ENCODE measurements at regions not wholly inside any gene's neighbourhood (a gene's known extent, or its start where the extent isn't known, plus 50 kb on each side); places are given as distances from the start of the nearest gene placed in this dataset.

GRCh38 chr13:40070357-40070756 is 414.9 kb downstream of the COG6 start (continued):
- TF ChIP-seq PRDM10 (tag by site-specific recombination; IDR thresholded peaks at IDR 0.05) (no peak), REST (tag by site-specific recombination; IDR thresholded peaks at IDR 0.05) (no peak), ZNF398 (tag by site-specific recombination; IDR thresholded peaks at IDR 0.05) (no peak), ZNF335 (tag by site-specific recombination; conservative IDR thresholded peaks at IDR 0.05) (no peak), ZBTB1 (tag by site-specific recombination; IDR thresholded peaks at IDR 0.05) (no peak), ZNF792 (tag by site-specific recombination; IDR thresholded peaks at IDR 0.05) (no peak)

GRCh38 chr13:40072663-40073120 is 417.2 kb downstream of the COG6 start:
- H3K36me3 ChIP-seq (ENCODE audit: control insufficient read depth in 2 of 2, insufficient read depth in 1 of 2, low read length in 2 of 2), result no peaks in the 10 kb centered on the region
- no peaks in the 10 kb centered on the region for H3K9me3 ChIP-seq (ENCODE audit: control insufficient read depth, insufficient read depth, low read depth, low read length)
- H3K27ac ChIP-seq (ENCODE audit: extremely low read depth, low read depth, low read length), result no peak overlapping the region
- H3K4me3 ChIP-seq (ENCODE audit: low read depth, low read length), result no peak overlapping the region
- POLR2A ChIA-PET, result no interaction called here
- TF ChIP-seq ZNF214 (tag by site-specific recombination; IDR thresholded peaks at IDR 0.05; ENCODE audit: borderline replicate concordance) (no peak), ZNF311 (tag by site-specific recombination; IDR thresholded peaks at IDR 0.05; ENCODE audit: borderline replicate concordance) (no peak), ZNF394 (tag by site-specific recombination; IDR thresholded peaks at IDR 0.05; ENCODE audit: borderline replicate concordance) (no peak), ZNF140 (tag by site-specific recombination; IDR thresholded peaks at IDR 0.05) (no peak), ZSCAN4 (tag by site-specific recombination; IDR thresholded peaks at IDR 0.05) (no peak), GLI2 (tag by site-specific recombination; IDR thresholded peaks at IDR 0.05; ENCODE audit: borderline replicate concordance, low read depth) (no peak), ZNF19 (tag by site-specific recombination; IDR thresholded peaks at IDR 0.05; ENCODE audit: low read depth) (no peak), ZNF654 (tag by site-specific recombination; IDR thresholded peaks at IDR 0.05; ENCODE audit: low read depth) (no peak), ZNF24 (tag by site-specific recombination; IDR thresholded peaks at IDR 0.05) (no peak), KLF10 (tag by site-specific recombination; IDR thresholded peaks at IDR 0.05) (no peak), ZNF2 (tag by site-specific recombination; IDR thresholded peaks at IDR 0.05) (no peak), ZNF350 (tag by site-specific recombination; IDR thresholded peaks at IDR 0.05) (no peak)
- no peaks in the 10 kb centered on the region for H3K4me1 ChIP-seq (ENCODE audit: control insufficient read depth, insufficient read depth, low read length)
- CTCF ChIA-PET, result no interaction called here
